Prostate gland (tissue), 2 donors: ENCODE measurements at regions not wholly inside any gene's neighbourhood (a gene's known extent, or its start where the extent isn't known, plus 50 kb on each side); places are given as distances from the start of the nearest gene placed in this dataset.

Experiments
- CTCF ChIP-seq, 4 experiments: fragments of 200-600 bp in 2 of 4; fragments of 450-650 bp in 2 of 4; sonication (generic) in 2 of 4; IDR thresholded peaks; 1 replicate in 3 of 4; 2 replicates in 1 of 4; pipeline ENCODE4 v1.5.1; 2016 to 2019; ENCODE audit warnings: antibody characterized with exemption in 4 of 4, mild to moderate bottlenecking in 2 of 4, moderate library complexity in 2 of 4
- POLR2AphosphoS5 ChIP-seq: sonication (generic); formaldehyde crosslinking; IDR thresholded peaks from one replicate; pipeline ENCODE4 v1.6.1; 2017; ENCODE audit warnings: antibody characterized with exemption

GRCh38 chr20:16678779-16679178 lies 51.0 kb upstream of the SNRPB2 start:
- TF ChIP-seq CTCF (IDR thresholded peaks at IDR 0.05), result no peak
- TF ChIP-seq POLR2AphosphoS5, result no peak
